ENCODE measurements at regions not wholly inside any gene's neighbourhood (a gene's known extent, or its start where the extent isn't known, plus 50 kb on each side); places are given as distances from the start of the nearest gene placed in this dataset.
"Not testable (repeated sequence)": the region's sequence is repeated elsewhere in the genome, so short reads cannot be mapped to it uniquely, and the experiment has no call there.

GRCh38 chr21:9024006-9024767 lies 1497.2 kb upstream of the TPTE start:
- H3K4ac ChIP-seq (replicated peaks; ENCODE audit: insufficient read length, low read depth, low read length); H2BK120ac ChIP-seq (replicated peaks; ENCODE audit: low read depth, low read length); H3K18ac ChIP-seq (ENCODE audit: extremely low read depth, low read length); H3K14ac ChIP-seq (ENCODE audit: insufficient read length); H3K9ac ChIP-seq (replicated peaks in 1 of 4; ENCODE audit: extremely low read depth in 1 of 4, low read depth in 3 of 4, low read length in 3 of 4); H3K79me1 ChIP-seq (ENCODE audit: low read depth, low read length); H4K5ac ChIP-seq (ENCODE audit: insufficient read length, low read depth, low read length); H4K8ac ChIP-seq (ENCODE audit: extremely low read depth, insufficient read depth, low read length); FAIRE-seq; H2BK5ac ChIP-seq (ENCODE audit: low read depth, low read length); H3K56ac ChIP-seq (replicated peaks; ENCODE audit: insufficient read length, low read depth, low read length); H2BK20ac ChIP-seq (ENCODE audit: low read length); H3K4me3 ChIP-seq (ENCODE audit: extremely low read depth in 1 of 4, insufficient read depth in 2 of 4, low read depth in 3 of 4, low read length in 4 of 4); H3K4me2 ChIP-seq (ENCODE audit: insufficient read depth in 1 of 2, low read depth in 2 of 2, low read length in 2 of 2); DNase-seq (ENCODE audit: low read depth in 1 of 2, low spot score in 2 of 2); H3K23ac ChIP-seq (ENCODE audit: insufficient read length); H3K4me1 ChIP-seq (replicated peaks in 1 of 4; ENCODE audit: control insufficient read depth in 3 of 4, insufficient read depth in 4 of 4, low read length in 3 of 4); H2BK15ac ChIP-seq (ENCODE audit: low read length); H4K20me1 ChIP-seq (replicated peaks in 1 of 2; ENCODE audit: control insufficient read depth in 1 of 2, insufficient read depth in 2 of 2, low read length in 2 of 2); H3K27ac ChIP-seq (ENCODE audit: low read depth, low read length); H2AK5ac ChIP-seq (ENCODE audit: low read depth, low read length); H4K91ac ChIP-seq (replicated peaks; ENCODE audit: insufficient read length, low read length); H3K27me3 ChIP-seq (replicated peaks in 1 of 4; ENCODE audit: control insufficient read depth in 3 of 4, extremely low read depth in 1 of 4, insufficient read depth in 3 of 4, low read length in 3 of 4); H3K23me2 ChIP-seq (ENCODE audit: low read depth, low read length); H3K79me2 ChIP-seq (ENCODE audit: control insufficient read depth in 1 of 2, insufficient read depth in 2 of 2, low read length in 2 of 2); H3K36me3 ChIP-seq (ENCODE audit: control insufficient read depth in 2 of 4, insufficient read depth in 4 of 4, low read length in 3 of 4); H2BK12ac ChIP-seq (ENCODE audit: low read depth, low read length); POLR2A ChIA-PET (ENCODE audit: partially characterized antibody); H2AFZ ChIP-seq (ENCODE audit: low read length): not testable (repeated sequence)
- CTCF ChIA-PET (ENCODE audit: partially characterized antibody), result interaction anchor here (0.6 kb wide), 1 partner anchor 32 kb away, joined by 3 read pairs; no protein-coding TSS in a partner anchor
- peaks cover 34 to 56% of the 10 kb centered on the region in 2 experiments for H3K9me3 ChIP-seq (ENCODE audit: insufficient read depth in 2 of 2, low read depth in 1 of 2, low read length in 1 of 2)
- 46% methylated on average over 4 of the region's 4 CpGs; no CpG with 5 or more reads in 1 of the 2 experiments for WGBS, 2 experiments (ENCODE audit: extremely low coverage in 1 of 2, insufficient coverage in 1 of 2, insufficient read length in 1 of 2, insufficient replicate concordance in 2 of 2, low coverage in 1 of 2, low lambda C conversion rate in 2 of 2, missing lambda C conversion rate in 1 of 2)

Data from H1 (cell line).